Trophoblast cell (in vitro differentiated cells and primary cell): ENCODE measurements at regions not wholly inside any gene's neighbourhood (a gene's known extent, or its start where the extent isn't known, plus 50 kb on each side); places are given as distances from the start of the nearest gene placed in this dataset.

Source experiments
- DNase-seq, 2 donors: peaks; one replicate each; pipeline ENCODE4 v3.0.0-alpha.2; 2016
- H2AFZ ChIP-seq: 2 replicates; pipeline ENCODE4 v1.6.1; 2013; ENCODE audit warnings: low read length, moderate library complexity, mild to moderate bottlenecking; ENCODE audit not compliant: insufficient read depth, poor library complexity
- H2AK5ac ChIP-seq: 2 replicates; pipeline ENCODE4 v1.6.1; 2013; ENCODE audit warnings: mild to moderate bottlenecking, low read length
- H2BK120ac ChIP-seq: 2 replicates; pipeline ENCODE4 v1.6.1; 2013; ENCODE audit warnings: low read length, mild to moderate bottlenecking, moderate library complexity; ENCODE audit not compliant: insufficient read depth, poor library complexity
- H2BK12ac ChIP-seq: 2 replicates; pipeline ENCODE4 v1.6.1; 2013; ENCODE audit warnings: mild to moderate bottlenecking, low read length, moderate library complexity
- H2BK5ac ChIP-seq: 2 replicates; pipeline ENCODE4 v1.6.1; 2013; ENCODE audit warnings: low read length, low read depth, moderate library complexity, mild to moderate bottlenecking; ENCODE audit not compliant: poor library complexity
- H3K14ac ChIP-seq: 2 replicates; pipeline ENCODE4 v1.6.1; 2013; ENCODE audit warnings: mild to moderate bottlenecking, low read length
- H3K18ac ChIP-seq: 2 replicates; pipeline ENCODE4 v1.6.1; 2013; ENCODE audit warnings: mild to moderate bottlenecking, low read length
- H3K23ac ChIP-seq: 2 replicates; pipeline ENCODE4 v1.6.1; 2013; ENCODE audit warnings: low read length
- H3K27ac ChIP-seq: 2 replicates; pipeline ENCODE4 v1.5.1; 2013; ENCODE audit warnings: low read depth, mild to moderate bottlenecking, inconsistent platforms, low read length, moderate library complexity
- H3K27me3 ChIP-seq: 2 replicates; pipeline ENCODE4 v1.6.1; 2013; ENCODE audit warnings: inconsistent platforms, mild to moderate bottlenecking, low read length, moderate library complexity; ENCODE audit not compliant: insufficient read depth
- H3K36me3 ChIP-seq, 2 experiments: 1 replicate in 1 of 2; 2 replicates in 1 of 2; pipeline ENCODE4 v1.6.1; 2013; ENCODE audit warnings: low read length in 2 of 2, mild to moderate bottlenecking in 2 of 2, moderate library complexity in 1 of 2; ENCODE audit not compliant: insufficient read depth in 2 of 2, control insufficient read depth in 1 of 2
- H3K4ac ChIP-seq: 2 replicates; pipeline ENCODE4 v1.6.1; 2013; ENCODE audit warnings: low read depth, mild to moderate bottlenecking, low read length, moderate library complexity
- H3K4me1 ChIP-seq, 2 experiments: 1 replicate in 1 of 2; 2 replicates in 1 of 2; pipeline ENCODE4 v1.6.1; 2013; ENCODE audit warnings: low read length in 2 of 2, mild to moderate bottlenecking in 2 of 2, moderate library complexity in 1 of 2; ENCODE audit not compliant: insufficient read depth in 2 of 2, control insufficient read depth in 1 of 2
- H3K4me2 ChIP-seq: 2 replicates; pipeline ENCODE4 v1.6.1; 2013; ENCODE audit warnings: inconsistent platforms, mild to moderate bottlenecking, low read length, moderate library complexity
- H3K4me3 ChIP-seq: 2 replicates; pipeline ENCODE4 v1.5.1; 2013; ENCODE audit warnings: mild to moderate bottlenecking, low read depth, low read length, inconsistent platforms
- H3K79me1 ChIP-seq: one replicate; pipeline ENCODE4 v1.6.1; 2013; ENCODE audit warnings: low read length
- H3K79me2 ChIP-seq: 2 replicates; pipeline ENCODE4 v1.6.1; 2013; ENCODE audit warnings: low read length, mild to moderate bottlenecking; ENCODE audit not compliant: control insufficient read depth, insufficient read depth, poor library complexity
- H3K9ac ChIP-seq: 2 replicates; pipeline ENCODE4 v1.6.1; 2013; ENCODE audit warnings: mild to moderate bottlenecking, low read length
- H3K9me3 ChIP-seq: 2 replicates; pipeline ENCODE4 v1.6.1; 2013; ENCODE audit warnings: low read depth, mild to moderate bottlenecking, control low read depth, inconsistent platforms, low read length; ENCODE audit not compliant: insufficient read depth
- H4K12ac ChIP-seq: 2 replicates; pipeline ENCODE4 v1.6.1; 2013; ENCODE audit warnings: low read depth, mild to moderate bottlenecking, low read length, moderate library complexity
- H4K8ac ChIP-seq: 2 replicates; pipeline ENCODE4 v1.6.1; 2013; ENCODE audit warnings: low read depth, mild to moderate bottlenecking, low read length, moderate library complexity
- H4K91ac ChIP-seq: one replicate; pipeline ENCODE4 v1.6.1; 2013; ENCODE audit warnings: low read depth, mild to moderate bottlenecking, low read length, moderate library complexity
- WGBS: extraction: QIAGEN DNeasy Blood & Tissue Kit; methylation state at CpG from one replicate; pipeline ENCODE4 v1.1.7; 2013; ENCODE audit warnings: missing lambda C conversion rate; ENCODE audit not compliant: insufficient read length, insufficient coverage; ENCODE audit errors: extremely low coverage; 5-methylcytosine and 5-hydroxymethylcytosine counted together

DNA sequence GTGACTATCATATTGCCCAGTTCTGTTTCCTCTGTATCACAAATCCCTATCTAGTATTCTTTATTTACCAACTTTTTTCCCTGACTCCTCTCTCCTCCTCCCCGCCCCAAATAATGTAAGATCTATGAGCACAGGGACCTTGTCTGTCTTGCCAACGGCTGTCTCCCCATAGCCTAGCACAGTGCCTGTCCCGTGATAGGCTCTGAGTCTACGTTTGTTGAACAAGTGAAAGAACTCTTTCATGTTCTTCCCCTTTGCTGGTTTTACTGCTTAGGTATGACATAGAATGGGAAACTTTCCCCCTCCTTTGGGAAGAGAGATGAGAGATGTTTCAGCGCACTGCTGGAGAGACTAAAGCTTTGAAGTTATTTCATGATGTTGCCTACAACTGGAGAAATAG, 367.0 kb downstream of the PRDM2 start:
- no peaks in the 10 kb centered on the region for H3K79me2 ChIP-seq
- no peak overlapping the region for H2BK5ac ChIP-seq
- no peak for DNase-seq
- H3K27me3 ChIP-seq: no peaks in the 10 kb centered on the region
- no peak overlapping the region for H3K27ac ChIP-seq
- H2AK5ac ChIP-seq: no peak overlapping the region
- H2AFZ ChIP-seq: no peak overlapping the region
- H2BK12ac ChIP-seq: no peak overlapping the region
- H3K4me3 ChIP-seq: no peak overlapping the region
- no peaks in the 10 kb centered on the region for H3K4me1 ChIP-seq
- no peak overlapping the region for H4K8ac ChIP-seq
- H3K9ac ChIP-seq: no peak overlapping the region
- no peaks in the 10 kb centered on the region for H3K79me1 ChIP-seq
- H3K9me3 ChIP-seq: no peaks in the 10 kb centered on the region
- H3K23ac ChIP-seq: no peak overlapping the region
- H4K12ac ChIP-seq: no peak overlapping the region
- no peak overlapping the region for H3K4ac ChIP-seq
- H3K18ac ChIP-seq: no peak overlapping the region
- no peak overlapping the region for H3K4me2 ChIP-seq
- H2BK120ac ChIP-seq: no peak overlapping the region
- WGBS: no CpG with 5 or more reads among the region's 5 CpGs
- H3K14ac ChIP-seq: no peak overlapping the region
- H3K36me3 ChIP-seq: no peaks in the 10 kb centered on the region
- H4K91ac ChIP-seq: no peak overlapping the region

DNA sequence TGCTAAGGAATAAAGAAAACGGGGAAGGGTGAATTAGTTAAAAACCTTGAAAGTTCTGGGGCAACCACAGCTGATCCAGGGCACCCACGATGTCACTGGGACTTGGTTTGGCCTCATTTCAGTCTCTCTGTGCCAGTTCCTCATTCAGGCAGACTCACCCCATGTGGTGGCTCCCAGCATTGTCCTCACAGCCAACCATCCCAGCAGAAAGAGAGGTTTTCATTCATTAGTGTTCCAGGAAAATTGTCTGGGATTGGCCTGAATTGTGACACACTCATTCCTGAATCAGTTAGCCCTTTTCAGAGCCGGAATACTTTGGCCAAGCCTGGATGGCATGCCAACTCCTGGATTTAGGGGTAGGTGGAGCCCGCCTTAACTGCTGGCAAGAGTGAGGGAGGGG, 367.7 kb downstream of the PRDM2 start:
- no peak for DNase-seq
- Histone ChIP-seq H3K18ac (no peak overlapping the region), H3K79me2 (no peaks in the 10 kb centered on the region), H3K9me3 (no peaks in the 10 kb centered on the region), H4K8ac (no peak overlapping the region), H3K4me1 (no peaks in the 10 kb centered on the region), H3K14ac (no peak overlapping the region), H2BK12ac (no peak overlapping the region), H4K12ac (no peak overlapping the region), H3K4me3 (no peak overlapping the region), H3K27ac (no peak overlapping the region), H2AK5ac (no peak overlapping the region), H2AFZ (no peak overlapping the region), H3K4me2 (no peak overlapping the region), H4K91ac (no peak overlapping the region), H3K9ac (no peak overlapping the region), H3K27me3 (no peaks in the 10 kb centered on the region), H2BK120ac (no peak overlapping the region), H3K4ac (no peak overlapping the region), H3K79me1 (no peaks in the 10 kb centered on the region), H2BK5ac (no peak overlapping the region), H3K36me3 (no peaks in the 10 kb centered on the region), H3K23ac (no peak overlapping the region)
- WGBS: no CpG with 5 or more reads among the region's 4 CpGs

DNA sequence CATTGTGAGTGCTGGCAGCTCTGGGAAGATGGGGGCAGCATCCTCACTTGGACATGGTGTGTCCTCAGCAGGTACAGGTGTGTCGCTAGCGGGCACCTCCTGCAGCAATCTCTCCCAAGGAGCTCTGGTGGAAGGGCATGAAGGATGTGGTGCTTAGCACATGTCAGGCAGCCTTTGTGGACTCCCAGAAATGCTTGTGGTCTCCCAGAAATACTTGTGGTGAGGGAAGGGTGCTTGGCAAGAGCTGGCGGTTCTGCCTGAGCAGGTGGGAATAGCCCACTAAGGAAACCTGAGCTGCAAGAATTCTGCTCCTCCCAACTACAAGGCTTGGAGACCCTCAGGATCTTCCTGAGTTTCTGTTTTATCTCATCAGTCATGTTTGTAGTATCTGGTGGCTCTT, 371.6 kb downstream of the PRDM2 start:
- H2BK12ac ChIP-seq: no peak overlapping the region
- H3K79me1 ChIP-seq: no peaks in the 10 kb centered on the region
- H4K8ac ChIP-seq: no peak overlapping the region
- H3K27me3 ChIP-seq: no peaks in the 10 kb centered on the region
- no peaks in the 10 kb centered on the region for H3K9me3 ChIP-seq
- no peak overlapping the region for H4K91ac ChIP-seq
- H3K4me2 ChIP-seq: no peak overlapping the region
- no peak overlapping the region for H3K23ac ChIP-seq
- H3K4ac ChIP-seq: no peak overlapping the region
- H2AFZ ChIP-seq: no peak overlapping the region
- H3K14ac ChIP-seq: no peak overlapping the region
- H3K36me3 ChIP-seq: no peaks in the 10 kb centered on the region
- no peak overlapping the region for H3K9ac ChIP-seq
- H3K4me1 ChIP-seq: no peaks in the 10 kb centered on the region
- no peak overlapping the region for H4K12ac ChIP-seq
- H3K27ac ChIP-seq: no peak overlapping the region
- H3K79me2 ChIP-seq: no peaks in the 10 kb centered on the region
- WGBS: no CpG with 5 or more reads among the region's 3 CpGs
- no peak overlapping the region for H2AK5ac ChIP-seq
- DNase-seq: no peak
- no peak overlapping the region for H2BK5ac ChIP-seq
- H2BK120ac ChIP-seq: no peak overlapping the region
- H3K4me3 ChIP-seq: no peak overlapping the region
- H3K18ac ChIP-seq: no peak overlapping the region

DNA sequence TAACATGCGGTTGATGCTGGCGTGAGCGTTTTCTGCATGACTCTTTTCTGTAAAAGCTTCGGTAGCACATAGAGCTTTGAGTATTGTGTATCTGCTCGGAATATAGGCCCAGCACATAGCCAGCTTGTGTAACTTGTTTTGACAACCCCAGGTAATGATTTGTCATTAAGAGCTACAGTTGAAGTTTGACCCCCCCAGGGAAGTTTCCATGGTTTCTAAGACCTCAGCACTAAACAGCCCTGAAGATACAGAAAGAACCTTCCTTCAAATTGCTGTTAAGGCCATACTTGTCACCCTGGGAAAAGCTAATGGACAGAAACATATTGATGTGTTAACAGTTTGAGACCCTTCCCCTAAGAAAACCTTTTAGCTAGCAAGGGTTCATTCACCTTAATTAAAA, 380.7 kb downstream of the PRDM2 start:
- Histone ChIP-seq H3K23ac (no peak overlapping the region), H2AFZ (no peak overlapping the region), H2BK5ac (no peak overlapping the region), H3K27me3 (no peaks in the 10 kb centered on the region), H2BK120ac (no peak overlapping the region), H3K9ac (no peak overlapping the region), H4K12ac (no peak overlapping the region), H3K14ac (no peak overlapping the region), H2AK5ac (no peak overlapping the region), H3K4me3 (no peak overlapping the region), H3K4me1 (no peaks in the 10 kb centered on the region), H3K79me1 (no peaks in the 10 kb centered on the region), H3K4ac (no peak overlapping the region), H4K91ac (no peak overlapping the region), H2BK12ac (no peak overlapping the region), H3K18ac (no peak overlapping the region), H4K8ac (no peak overlapping the region), H3K36me3 (no peaks in the 10 kb centered on the region), H3K4me2 (no peak overlapping the region), H3K79me2 (no peaks in the 10 kb centered on the region), H3K27ac (no peak overlapping the region), H3K9me3 (no peaks in the 10 kb centered on the region)
- peak; percentile 38 to 49 for DNase-seq
- WGBS: no CpG with 5 or more reads among the region's 5 CpGs
